Thymus (tissue), 11 donors: ENCODE measurements at regions not wholly inside any gene's neighbourhood (a gene's known extent, or its start where the extent isn't known, plus 50 kb on each side); places are given as distances from the start of the nearest gene placed in this dataset.
"Not testable (repeated sequence)": the region's sequence is repeated elsewhere in the genome, so short reads cannot be mapped to it uniquely, and the experiment has no call there.

Experiments
- DNase-seq, 9 donors: peaks; one replicate each; pipeline ENCODE4 v3.0.0-alpha.2; 2013; ENCODE audit warnings: low spot score in 9 of 9, low read depth in 6 of 9, missing footprints in 1 of 9
- H3K27ac ChIP-seq, 2 donors: one replicate each; pipeline ENCODE4 v1.5.1; 2013; ENCODE audit warnings: control low read depth in 1 of 2, low read depth in 1 of 2, low read length in 1 of 2, mild to moderate bottlenecking in 1 of 2, moderate library complexity in 1 of 2
- H3K27me3 ChIP-seq, 2 donors: one replicate each; pipeline ENCODE4 v1.5.1; 2013; ENCODE audit warnings: low read length in 1 of 2; ENCODE audit not compliant: control insufficient read depth in 2 of 2, insufficient read depth in 1 of 2
- H3K36me3 ChIP-seq, 2 donors: one replicate each; pipeline ENCODE4 v1.5.1; 2013; ENCODE audit warnings: low read length in 1 of 2, mild to moderate bottlenecking in 1 of 2, moderate library complexity in 1 of 2; ENCODE audit not compliant: control insufficient read depth in 2 of 2, insufficient read depth in 2 of 2
- H3K4me1 ChIP-seq, 2 donors: one replicate each; pipeline ENCODE4 v1.5.1; 2013; ENCODE audit warnings: low read length in 2 of 2; ENCODE audit not compliant: control insufficient read depth in 2 of 2, insufficient read depth in 2 of 2
- H3K4me3 ChIP-seq, 2 donors: one replicate each; pipeline ENCODE4 v1.5.1; 2013; ENCODE audit warnings: low read length in 2 of 2, control low read depth in 1 of 2, mild to moderate bottlenecking in 1 of 2
- H3K9me3 ChIP-seq, 2 donors: one replicate each; pipeline ENCODE4 v1.5.1; 2013; ENCODE audit warnings: low read length in 1 of 2, mild to moderate bottlenecking in 1 of 2; ENCODE audit not compliant: control insufficient read depth in 2 of 2, insufficient read depth in 1 of 2
- WGBS: extraction: QIAGEN DNeasy Blood & Tissue Kit; methylation state at CpG from one replicate; pipeline ENCODE4 v1.1.7; 2013; 5-methylcytosine and 5-hydroxymethylcytosine counted together
- donor health status: healthy.

DNA sequence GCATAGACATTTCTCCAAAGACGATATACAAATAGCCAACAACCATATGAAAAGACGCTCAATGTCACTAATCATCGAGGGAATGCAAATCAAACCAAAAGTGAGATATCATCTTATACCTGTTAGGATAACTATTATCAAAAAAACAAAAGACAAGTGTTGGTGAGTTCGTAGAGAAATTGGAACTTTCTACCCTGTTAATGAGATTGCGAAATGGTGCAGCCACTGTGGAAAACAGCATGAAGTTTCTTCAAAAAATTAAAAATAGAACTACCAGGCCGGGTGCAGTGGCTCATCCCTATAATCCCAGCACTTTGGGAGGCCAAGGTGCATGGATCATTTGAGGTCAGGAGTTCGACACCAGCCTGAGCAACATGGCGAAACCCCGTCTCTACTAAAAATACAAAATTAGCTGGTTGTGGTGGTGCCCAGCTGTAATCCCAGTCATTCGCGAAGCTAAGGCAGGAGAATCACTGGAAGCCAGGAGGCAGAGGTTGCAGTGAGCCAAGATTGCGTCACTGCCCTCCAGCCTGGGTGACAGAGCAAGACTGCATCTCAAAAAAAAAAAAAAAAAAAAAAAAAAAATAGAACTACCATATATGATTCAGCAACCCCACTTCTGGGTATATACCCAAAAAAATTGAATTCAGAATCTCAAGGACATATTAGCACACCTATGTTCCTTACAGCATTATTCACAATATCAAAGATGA, 170.0 kb upstream of the ZNF184 start:
- H3K36me3 ChIP-seq: no peaks in the 10 kb centered on the region
- H3K27ac ChIP-seq: no peak overlapping the region
- no peaks in the 10 kb centered on the region for H3K9me3 ChIP-seq
- no peak for DNase-seq
- 91% methylated on average over 12 of the region's 12 CpGs for WGBS
- H3K4me1 ChIP-seq: no peaks in the 10 kb centered on the region
- no peak overlapping the region for H3K4me3 ChIP-seq
- peaks cover 0 to 8% of the 10 kb centered on the region in 2 donors for H3K27me3 ChIP-seq

DNA sequence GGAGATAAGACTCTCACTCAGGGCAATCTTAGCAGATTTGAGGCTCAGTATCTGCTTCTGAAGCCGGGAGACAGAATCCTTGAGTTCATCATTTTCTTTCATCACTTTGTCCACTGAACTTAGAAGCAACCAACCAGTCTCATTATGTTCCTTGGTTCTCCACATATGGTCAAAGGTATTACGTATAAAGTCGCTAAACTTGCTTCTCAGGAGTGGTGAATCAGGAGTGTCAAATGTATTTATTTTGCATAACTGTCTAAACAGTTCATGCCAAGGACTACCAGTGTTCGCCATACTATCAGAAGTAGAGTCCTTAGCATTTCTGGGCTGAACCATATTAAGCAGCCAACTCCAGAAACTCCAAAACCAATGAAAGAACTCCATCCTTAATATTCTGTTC, 163.0 kb upstream of the ZNF184 start:
- not testable (repeated sequence) for H3K4me1 ChIP-seq, H3K4me3 ChIP-seq, H3K36me3 ChIP-seq, H3K27ac ChIP-seq, H3K9me3 ChIP-seq, DNase-seq
- 92% methylated on average over 4 of the region's 4 CpGs for WGBS
- peaks cover 8 to 15% of the 10 kb centered on the region in 2 donors for H3K27me3 ChIP-seq

DNA sequence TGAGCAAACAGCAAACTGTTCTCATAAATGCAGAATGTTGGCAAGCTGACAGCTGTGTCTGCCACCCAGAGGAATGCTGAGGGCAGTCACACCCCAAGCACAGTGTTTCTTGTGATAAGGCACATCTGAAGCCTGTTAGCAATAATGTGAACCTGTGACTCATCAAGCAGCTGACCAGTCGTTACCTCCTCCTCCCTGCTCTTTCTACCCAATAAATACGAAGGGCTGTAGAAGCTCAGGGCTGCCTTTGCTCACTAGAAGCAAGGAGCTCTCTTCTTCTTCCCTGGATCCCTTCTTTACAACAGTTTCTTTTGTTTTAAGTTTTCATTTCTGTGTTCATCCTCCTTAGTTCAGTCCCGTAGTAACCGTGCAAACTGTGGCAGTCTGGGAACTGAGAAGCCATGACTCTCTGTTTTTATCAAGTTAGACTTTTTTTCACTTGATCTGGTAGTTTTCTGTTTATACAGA, 160.3 kb upstream of the ZNF184 start:
- 86% methylated on average over 4 of the region's 4 CpGs for WGBS
- H3K9me3 ChIP-seq, H3K36me3 ChIP-seq, H3K4me1 ChIP-seq, DNase-seq, H3K27ac ChIP-seq, H3K4me3 ChIP-seq: not testable (repeated sequence)
- H3K27me3 ChIP-seq: peaks cover 20 to 32% of the 10 kb centered on the region in 2 donors

DNA sequence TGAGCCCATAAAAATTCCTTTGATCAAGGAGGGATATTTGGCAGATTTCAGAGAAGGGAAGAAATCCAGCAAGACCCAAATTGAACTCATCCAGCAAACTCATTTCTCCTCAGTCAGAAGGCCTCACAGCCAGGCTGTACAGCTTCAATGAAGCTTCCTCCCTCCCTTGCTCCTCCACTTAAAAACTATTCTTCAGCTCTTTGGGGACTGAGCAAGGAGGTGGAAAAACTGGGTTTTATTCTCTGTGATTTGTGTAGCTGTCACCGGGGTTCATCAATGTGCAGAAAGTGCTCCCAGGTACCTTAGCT, 158.7 kb upstream of the ZNF184 start:
- H3K9me3 ChIP-seq: peaks cover 0 to 3% of the 10 kb centered on the region in 2 donors
- H3K27ac ChIP-seq: no peak overlapping the region
- peaks cover 20 to 37% of the 10 kb centered on the region in 2 donors for H3K27me3 ChIP-seq
- peaks cover 0 to 6% of the 10 kb centered on the region in 2 donors for H3K4me1 ChIP-seq
- no peak for DNase-seq
- H3K4me3 ChIP-seq: no peak overlapping the region
- no peaks in the 10 kb centered on the region for H3K36me3 ChIP-seq
- 94% methylated on average over 1 of the region's 1 CpG for WGBS

DNA sequence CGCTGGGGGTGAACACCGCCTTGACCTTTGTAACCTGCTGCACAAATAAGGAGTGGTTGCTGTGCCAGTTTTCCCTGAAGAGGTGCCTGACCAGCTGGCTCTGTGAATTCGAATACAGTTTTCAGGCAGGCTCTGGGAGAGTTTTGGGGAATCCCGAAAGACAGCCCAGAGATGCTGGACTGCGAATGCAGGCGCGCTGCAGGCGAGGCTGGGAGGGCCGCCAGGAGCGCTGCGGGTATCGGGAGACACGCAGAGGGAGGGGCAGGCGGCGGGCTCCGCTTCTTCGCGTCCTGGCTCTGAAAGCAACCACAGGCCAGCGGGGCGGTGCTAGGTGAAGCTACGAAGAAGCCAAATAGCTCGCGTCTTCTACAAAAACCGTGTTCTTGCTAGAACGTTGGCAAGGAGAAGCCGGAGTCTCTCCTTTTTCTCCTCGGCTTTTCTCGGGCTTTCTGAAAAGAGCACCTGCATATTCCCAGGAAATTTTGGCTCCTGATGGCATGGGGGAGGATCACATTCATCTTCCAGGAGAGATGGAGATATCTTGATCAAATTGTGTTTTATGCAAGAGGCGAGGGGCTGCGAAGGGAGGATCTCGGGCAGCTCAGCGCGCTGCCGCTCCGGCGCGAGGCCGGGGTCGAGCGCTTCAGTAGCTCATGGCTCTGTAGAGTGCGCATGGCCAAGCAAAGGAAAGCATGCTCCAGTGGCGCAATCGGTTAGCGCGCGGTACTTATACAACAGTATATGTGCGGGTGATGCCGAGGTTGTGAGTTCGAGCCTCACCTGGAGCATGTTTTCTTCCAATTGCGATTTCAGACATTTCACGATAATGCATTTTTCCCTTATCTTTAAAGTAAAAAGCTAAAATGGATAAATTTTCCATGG, 158.1 kb upstream of the ZNF184 start:
- Histone ChIP-seq H3K27me3 (peaks cover 20 to 40% of the 10 kb centered on the region in 2 donors), H3K9me3 (peaks cover 0 to 3% of the 10 kb centered on the region in 2 donors), H3K4me1 (peaks cover 0 to 6% of the 10 kb centered on the region in 2 donors), H3K27ac (peak overlapping the region in 1 of 2 donors; percentile 37), H3K36me3 (no peaks in the 10 kb centered on the region), H3K4me3 (no peak overlapping the region)
- WGBS: 6% methylated on average over 51 of the region's 51 CpGs
- peak in 1 of 9 donors; percentile 16 for DNase-seq

DNA sequence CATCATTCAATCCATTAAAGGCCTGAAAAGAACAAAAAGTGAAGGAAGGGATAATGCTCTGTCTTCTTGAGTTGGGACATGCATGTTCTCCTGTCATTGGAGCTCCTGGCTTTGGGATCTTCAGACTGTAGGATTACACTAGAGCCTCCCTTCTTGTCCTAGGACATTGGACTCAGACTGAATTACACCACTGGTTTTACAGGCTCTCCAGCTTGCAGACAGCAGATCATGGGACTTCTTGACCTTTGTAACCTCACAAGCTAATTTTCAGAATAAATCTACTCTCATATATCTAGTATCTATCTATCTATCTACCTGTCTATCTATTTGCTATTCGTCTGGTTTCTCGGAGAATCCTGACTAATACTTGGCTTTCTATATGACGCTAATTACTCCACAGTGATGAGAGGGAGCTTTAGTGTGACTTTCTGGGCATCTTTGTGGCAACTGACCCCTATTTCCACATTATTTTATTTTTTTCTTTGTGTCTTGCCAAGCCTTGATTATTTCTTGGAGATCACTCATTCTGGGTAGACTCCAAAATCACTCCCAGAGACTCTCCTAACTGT, 151.9 kb upstream of the ZNF184 start:
- Histone ChIP-seq H3K27me3 (peaks cover 4 to 24% of the 10 kb centered on the region in 2 donors), H3K4me3 (no peak overlapping the region), H3K36me3 (no peaks in the 10 kb centered on the region), H3K9me3 (no peaks in the 10 kb centered on the region), H3K4me1 (no peaks in the 10 kb centered on the region), H3K27ac (no peak overlapping the region)
- 95% methylated on average over 3 of the region's 3 CpGs for WGBS
- DNase-seq: no peak

DNA sequence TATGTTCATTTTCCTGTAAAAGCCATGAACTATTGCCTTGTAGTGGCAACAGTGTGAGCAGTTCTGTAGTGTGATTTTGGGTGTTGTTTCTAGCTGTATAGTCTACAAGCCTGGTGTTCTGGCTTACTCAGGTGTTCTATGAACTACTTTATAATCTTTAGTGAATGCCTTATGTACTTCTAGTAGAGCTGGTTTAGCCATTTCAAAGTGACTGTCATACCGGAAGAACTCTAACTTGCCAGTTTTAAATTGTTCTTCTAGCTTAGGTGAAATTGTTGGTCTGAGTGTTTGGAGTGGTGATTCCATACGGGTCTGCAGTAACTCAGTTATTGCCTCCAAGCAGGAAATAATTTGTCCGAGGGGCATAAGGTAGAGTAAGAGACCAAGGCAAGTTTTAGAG, 150.2 kb upstream of the ZNF184 start:
- Histone ChIP-seq H3K36me3 (no peaks in the 10 kb centered on the region), H3K27me3 (peaks cover 2 to 30% of the 10 kb centered on the region in 2 donors), H3K27ac (no peak overlapping the region), H3K9me3 (no peaks in the 10 kb centered on the region), H3K4me1 (no peaks in the 10 kb centered on the region), H3K4me3 (no peak overlapping the region)
- DNase-seq: no peak
- WGBS: 88% methylated on average over 3 of the region's 3 CpGs

DNA sequence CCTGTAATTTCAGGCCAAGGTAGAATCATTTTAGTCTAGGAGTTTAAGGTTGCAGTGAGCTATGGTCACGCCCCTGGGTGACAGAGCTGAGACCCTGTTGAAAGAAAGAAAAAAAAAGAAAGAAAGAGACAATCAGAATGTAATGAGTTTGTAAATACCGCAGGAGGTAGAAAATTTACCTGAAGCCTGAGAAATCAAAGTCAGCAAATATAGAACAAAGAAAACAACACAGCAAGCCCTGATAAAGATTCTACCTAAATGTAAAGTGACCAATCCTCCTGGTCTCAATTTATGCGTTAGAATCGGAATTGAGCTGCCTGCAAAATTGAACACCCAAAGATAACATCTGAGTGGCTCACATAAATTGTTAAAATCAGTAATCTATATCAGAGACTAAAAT, 146.5 kb upstream of the ZNF184 start:
- Histone ChIP-seq H3K27me3 (peaks cover 16 to 48% of the 10 kb centered on the region in 2 donors), H3K9me3 (no peaks in the 10 kb centered on the region), H3K4me1 (no peaks in the 10 kb centered on the region), H3K27ac (no peak overlapping the region), H3K36me3 (no peaks in the 10 kb centered on the region), H3K4me3 (no peak overlapping the region)
- DNase-seq: no peak
- 78% methylated on average over 4 of the region's 4 CpGs for WGBS
